Neural progenitor cell (in vitro differentiated cells): ENCODE measurements at regions not wholly inside any gene's neighbourhood (a gene's known extent, or its start where the extent isn't known, plus 50 kb on each side); places are given as distances from the start of the nearest gene placed in this dataset.

Experiments used
- CTCF ChIP-seq: fragments of 200-600 bp; sonication (generic); IDR thresholded peaks from 2 replicates; pipeline ENCODE4 v1.5.1; 2017; ENCODE audit warnings: antibody characterized with exemption, mild to moderate bottlenecking
- EZH2 ChIP-seq: fragments of 200-600 bp; sonication (generic); IDR thresholded peaks from 2 replicates; pipeline ENCODE4 v1.6.1; 2017; ENCODE audit warnings: antibody characterized with exemption, mild to moderate bottlenecking, moderate library complexity

DNA sequence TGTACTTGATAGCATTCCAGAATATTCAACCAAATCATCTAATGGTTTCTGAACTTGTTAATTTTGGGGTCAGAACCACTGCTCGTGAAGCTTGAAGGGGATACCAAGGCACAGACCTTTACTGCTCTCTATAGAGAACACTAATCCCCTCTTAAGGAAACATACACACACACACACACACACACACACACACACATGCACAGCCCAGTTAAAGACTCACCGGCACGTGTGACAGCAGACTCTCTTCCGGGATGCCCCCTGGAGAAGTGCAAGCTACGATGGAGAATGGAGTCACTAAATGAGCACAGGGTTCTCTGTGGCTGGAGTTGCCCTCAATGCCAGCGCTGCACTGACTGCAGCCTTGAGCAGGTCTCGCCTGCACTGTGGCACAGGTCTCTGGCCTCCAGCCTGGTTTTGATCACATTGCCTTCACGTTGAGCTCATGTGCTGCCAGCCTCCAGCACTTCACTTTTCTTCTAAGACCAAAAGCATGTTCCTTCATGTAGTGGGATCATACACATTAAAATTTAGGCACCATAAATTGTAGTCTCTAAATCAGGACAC, 300.8 kb downstream of the POM121L12 start:
- TF ChIP-seq CTCF, result no peak
- no peak for TF ChIP-seq EZH2
